ENCODE measurements at regions not wholly inside any gene's neighbourhood (a gene's known extent, or its start where the extent isn't known, plus 50 kb on each side); places are given as distances from the start of the nearest gene placed in this dataset.

GRCh38 chrX:57977992-57978391, 67.7 kb upstream of the ZXDA start:
- TF ChIP-seq POLR2A (IDR thresholded peaks at IDR 0.05), result no peak
- peak in 2 of 4 donors; percentile 22 to 33 for TF ChIP-seq CTCF (IDR thresholded peaks at IDR 0.05)
- ATAC-seq, result peak in 2 of 4 donors; percentile 37 to 43
- WGBS (ENCODE audit: insufficient coverage, low coverage, low lambda C conversion rate, missing lambda C conversion rate), result 19% methylated on average over 6 of the region's 6 CpGs
- no peak for DNase-seq
- peaks cover 0 to 4% of the 10 kb centered on the region in 2 donors for H3K27me3 ChIP-seq
- no peaks in the 10 kb centered on the region for H3K4me1 ChIP-seq
- H3K9me3 ChIP-seq, result no peaks in the 10 kb centered on the region
- H3K36me3 ChIP-seq, result no peaks in the 10 kb centered on the region
- no peak overlapping the region for H3K27ac ChIP-seq
- intact Hi-C loops (cut with DNase I), result no loop called here
- no peak overlapping the region for H3K4me3 ChIP-seq

GRCh38 chrX:57964975-57965374, 54.7 kb upstream of the ZXDA start:
- H3K4me3 ChIP-seq, result no peak overlapping the region
- no peaks in the 10 kb centered on the region for H3K9me3 ChIP-seq
- TF ChIP-seq CTCF (IDR thresholded peaks at IDR 0.05), result no peak
- no peak for TF ChIP-seq POLR2A (IDR thresholded peaks at IDR 0.05)
- no peak overlapping the region for H3K27ac ChIP-seq
- intact Hi-C loops (cut with DNase I), result no loop called here
- peaks cover 0 to 8% of the 10 kb centered on the region in 2 donors for H3K27me3 ChIP-seq
- no peaks in the 10 kb centered on the region for H3K36me3 ChIP-seq
- 43% methylated on average over 1 of the region's 1 CpG for WGBS (ENCODE audit: insufficient coverage, low coverage, low lambda C conversion rate, missing lambda C conversion rate)
- no peaks in the 10 kb centered on the region for H3K4me1 ChIP-seq
- no peak for DNase-seq
- no peak for ATAC-seq
